CD14-positive monocyte (primary cell): ENCODE measurements at regions not wholly inside any gene's neighbourhood (a gene's known extent, or its start where the extent isn't known, plus 50 kb on each side); places are given as distances from the start of the nearest gene placed in this dataset.

Experiments used
- DNase-seq, 3 donors: peaks; one replicate each; pipeline ENCODE4 v3.0.0-alpha.2; 2011 to 2022
- H2AFZ ChIP-seq: 2 replicates; pipeline ENCODE4 v1.6.0; 2012; ENCODE audit warnings: mild to moderate bottlenecking, low read depth, low read length, inconsistent platforms; ENCODE audit not compliant: insufficient read depth, poor library complexity, severe bottlenecking
- H3K27ac ChIP-seq, 2 donors: 1 replicate in 1 of 2; 2 replicates in 1 of 2; pipeline ENCODE4 v1.5.1; 2012 to 2013; ENCODE audit warnings: low read length in 2 of 2, control low read depth in 1 of 2, inconsistent platforms in 1 of 2, low read depth in 1 of 2, mild to moderate bottlenecking in 1 of 2
- H3K27me3 ChIP-seq, 2 donors: one replicate each; pipeline versions ENCODE4 v1.6.0 to v1.6.1; 2011 to 2013; ENCODE audit warnings: low read length in 2 of 2; ENCODE audit not compliant: control insufficient read depth in 2 of 2, insufficient read depth in 2 of 2
- H3K36me3 ChIP-seq, 2 donors: replicated peaks in 1 of 2; 1 replicate in 1 of 2; 2 replicates in 1 of 2; pipeline versions ENCODE4 v1.5.1 to v1.6.1; 2012 to 2013; ENCODE audit warnings: low read length in 2 of 2, control low read depth in 1 of 2, inconsistent platforms in 1 of 2, mild to moderate bottlenecking in 1 of 2; ENCODE audit not compliant: insufficient read depth in 2 of 2, control insufficient read depth in 1 of 2
- H3K4me1 ChIP-seq, 2 donors: 1 replicate in 1 of 2; 2 replicates in 1 of 2; pipeline versions ENCODE4 v1.5.1 to v1.6.1; 2012 to 2013; ENCODE audit warnings: low read length in 2 of 2, control low read depth in 1 of 2, inconsistent platforms in 1 of 2, mild to moderate bottlenecking in 1 of 2, moderate library complexity in 1 of 2; ENCODE audit not compliant: insufficient read depth in 2 of 2, control insufficient read depth in 1 of 2
- H3K4me2 ChIP-seq: replicated peaks from 2 replicates; pipeline ENCODE3; 2012; ENCODE audit warnings: low read length, moderate library complexity, mild to moderate bottlenecking; ENCODE audit not compliant: poor library complexity, severe bottlenecking; ENCODE audit errors: extremely low read depth
- H3K4me3 ChIP-seq, 3 experiments: fragments of 200-600 bp in 1 of 3; sonication (generic) in 1 of 3; replicated peaks in 1 of 3; 1 replicate in 2 of 3; 2 replicates in 1 of 3; pipeline ENCODE4 v1.5.1; 2011 to 2013; ENCODE audit warnings: low read length in 3 of 3, mild to moderate bottlenecking in 3 of 3, control low read depth in 2 of 3, low read depth in 2 of 3, inconsistent platforms in 1 of 3, moderate library complexity in 1 of 3
- H3K79me2 ChIP-seq: 2 replicates; pipeline ENCODE4 v1.6.0; 2012; ENCODE audit warnings: mild to moderate bottlenecking, control low read depth, inconsistent platforms, low read length, moderate library complexity; ENCODE audit not compliant: insufficient read depth
- H3K9ac ChIP-seq: 2 replicates; pipeline ENCODE4 v1.6.0; 2017; ENCODE audit warnings: low read length, mild to moderate bottlenecking; ENCODE audit not compliant: insufficient read depth, poor library complexity, severe bottlenecking
- H3K9me3 ChIP-seq, 2 donors: replicated peaks in 1 of 2; 1 replicate in 1 of 2; 2 replicates in 1 of 2; pipeline versions ENCODE4 v1.5.1 to v1.6.1; 2012 to 2013; ENCODE audit warnings: low read length in 2 of 2, control low read depth in 1 of 2; ENCODE audit not compliant: control insufficient read depth in 1 of 2, insufficient read depth in 1 of 2
- H4K20me1 ChIP-seq: 2 replicates; pipeline ENCODE4 v1.6.0; 2012; ENCODE audit warnings: mild to moderate bottlenecking, low read length, control low read depth, moderate library complexity; ENCODE audit not compliant: insufficient read depth
- H3K27ac Mint-ChIP-seq, 7 donors: one replicate each; pipeline ENCODE4 v1.8.0; 2020; ENCODE audit warnings: mild to moderate bottlenecking in 7 of 7, mixed read lengths in 7 of 7, moderate library complexity in 6 of 7, inconsistent platforms in 2 of 7
- H3K27me3 Mint-ChIP-seq, 3 donors: one replicate each; pipeline ENCODE4 v1.8.0; 2021 to 2022; ENCODE audit warnings: low read depth in 3 of 3, mild to moderate bottlenecking in 3 of 3, mixed read lengths in 3 of 3, moderate library complexity in 3 of 3, inconsistent platforms in 1 of 3
- H3K36me3 Mint-ChIP-seq, 2 donors: one replicate each; pipeline ENCODE4 v1.8.0; 2020; ENCODE audit warnings: mixed read lengths in 2 of 2, inconsistent platforms in 1 of 2, mild to moderate bottlenecking in 1 of 2
- H3K4me1 Mint-ChIP-seq: one replicate; pipeline ENCODE4 v1.8.0; 2020; ENCODE audit warnings: mild to moderate bottlenecking, mixed read lengths
- H3K4me3 Mint-ChIP-seq, 2 donors: one replicate each; pipeline ENCODE4 v1.8.0; 2020; ENCODE audit warnings: mild to moderate bottlenecking in 2 of 2, mixed read lengths in 2 of 2, moderate library complexity in 1 of 2
- H3K9me3 Mint-ChIP-seq, 7 donors: one replicate each; pipeline ENCODE4 v1.8.0; 2020 to 2022; ENCODE audit warnings: mixed read lengths in 7 of 7, mild to moderate bottlenecking in 6 of 7, moderate library complexity in 6 of 7, inconsistent platforms in 2 of 7
- WGBS: methylation state at CpG from one replicate; pipeline ENCODE4 v1.1.5; 2013; ENCODE audit warnings: missing lambda C conversion rate; ENCODE audit not compliant: insufficient coverage; 5-methylcytosine and 5-hydroxymethylcytosine counted together
- intact Hi-C, 2 donors: fragments of 100-400 bp; cut with micrococcal nuclease; formaldehyde crosslinking; loops; one replicate each; pipeline versions ENCODE4 v1.15.0 to v1.15.1; 2023
- TF ChIP-seq, protein P1 (sequence below): fragments of 200-600 bp; IDR thresholded peaks from one replicate; pipeline ENCODE4 v1.8.0; 2022; ENCODE audit warnings: antibody characterized with exemption, mild to moderate bottlenecking

DNA sequence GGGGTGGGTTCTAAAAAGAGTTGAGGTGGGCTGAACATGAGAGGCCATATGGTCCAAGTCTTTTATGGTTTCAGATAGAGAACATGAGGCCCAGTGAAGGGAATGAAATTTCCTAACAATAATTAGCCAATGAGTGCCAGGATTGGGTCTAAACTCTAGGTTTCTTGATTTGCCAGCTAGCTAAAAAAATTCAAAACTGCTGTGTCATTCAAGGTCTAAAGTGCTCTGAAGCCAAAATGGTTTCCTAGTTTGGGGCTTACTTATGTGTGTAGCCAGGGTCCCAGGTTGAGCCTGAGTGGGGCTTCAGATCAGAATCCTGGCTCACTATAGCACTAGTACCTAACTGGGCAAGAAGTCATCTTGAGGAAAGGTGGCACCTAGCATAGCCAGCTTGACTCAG lies 55.3 kb upstream of the SYN2 start:
- no peak overlapping the region for H3K4me3 ChIP-seq
- intact Hi-C loops = loop anchor here in 1 of 2 donors (10.0 kb wide), 1 partner anchor 1194 kb away; no protein-coding TSS in a partner anchor
- Mint-ChIP-seq H3K27me3 (peaks cover 0 to 6% (median 3%) of the 10 kb centered on the region in 3 donors), H3K4me3 (no peak overlapping the region), H3K4me1 (no peaks in the 10 kb centered on the region), H3K36me3 (no peaks in the 10 kb centered on the region), H3K9me3 (peaks cover 0 to 10% (median 1%) of the 10 kb centered on the region in 7 donors), H3K27ac (no peak overlapping the region)
- H3K4me1 ChIP-seq = no peaks in the 10 kb centered on the region
- DNase-seq = no peak
- H3K79me2 ChIP-seq = no peaks in the 10 kb centered on the region
- no peaks in the 10 kb centered on the region for H4K20me1 ChIP-seq
- TF ChIP-seq, protein P1, sequence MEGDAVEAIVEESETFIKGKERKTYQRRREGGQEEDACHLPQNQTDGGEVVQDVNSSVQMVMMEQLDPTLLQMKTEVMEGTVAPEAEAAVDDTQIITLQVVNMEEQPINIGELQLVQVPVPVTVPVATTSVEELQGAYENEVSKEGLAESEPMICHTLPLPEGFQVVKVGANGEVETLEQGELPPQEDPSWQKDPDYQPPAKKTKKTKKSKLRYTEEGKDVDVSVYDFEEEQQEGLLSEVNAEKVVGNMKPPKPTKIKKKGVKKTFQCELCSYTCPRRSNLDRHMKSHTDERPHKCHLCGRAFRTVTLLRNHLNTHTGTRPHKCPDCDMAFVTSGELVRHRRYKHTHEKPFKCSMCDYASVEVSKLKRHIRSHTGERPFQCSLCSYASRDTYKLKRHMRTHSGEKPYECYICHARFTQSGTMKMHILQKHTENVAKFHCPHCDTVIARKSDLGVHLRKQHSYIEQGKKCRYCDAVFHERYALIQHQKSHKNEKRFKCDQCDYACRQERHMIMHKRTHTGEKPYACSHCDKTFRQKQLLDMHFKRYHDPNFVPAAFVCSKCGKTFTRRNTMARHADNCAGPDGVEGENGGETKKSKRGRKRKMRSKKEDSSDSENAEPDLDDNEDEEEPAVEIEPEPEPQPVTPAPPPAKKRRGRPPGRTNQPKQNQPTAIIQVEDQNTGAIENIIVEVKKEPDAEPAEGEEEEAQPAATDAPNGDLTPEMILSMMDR = no peak
- no peaks in the 10 kb centered on the region for H3K9me3 ChIP-seq
- no peaks in the 10 kb centered on the region for H3K27me3 ChIP-seq
- no peak overlapping the region for H3K4me2 ChIP-seq
- no peak overlapping the region for H2AFZ ChIP-seq
- no peak overlapping the region for H3K27ac ChIP-seq
- H3K9ac ChIP-seq = no peak overlapping the region
- no peaks in the 10 kb centered on the region for H3K36me3 ChIP-seq

GRCh38 chr3:11949351-11949750 lies 54.8 kb upstream of the SYN2 start:
- H3K9me3 Mint-ChIP-seq = peaks cover 0 to 10% (median 1%) of the 10 kb centered on the region in 7 donors
- no peak overlapping the region for H2AFZ ChIP-seq

More at GRCh38 chr3:11949351-11949750, 54.8 kb upstream of the SYN2 start:
- H3K9me3 ChIP-seq = no peaks in the 10 kb centered on the region
- 100% methylated on average over 1 of the region's 3 CpGs for WGBS
- DNase-seq = no peak
- no peak overlapping the region for H3K9ac ChIP-seq
- H3K4me1 ChIP-seq = no peaks in the 10 kb centered on the region
- no peaks in the 10 kb centered on the region for H3K27me3 ChIP-seq
- no peaks in the 10 kb centered on the region for H3K79me2 ChIP-seq
- no peak overlapping the region for H3K27ac Mint-ChIP-seq
- intact Hi-C loops = loop anchor here in 1 of 2 donors (10.0 kb wide), 1 partner anchor 1195 kb away; no protein-coding TSS in a partner anchor
- H3K27me3 Mint-ChIP-seq = peaks cover 0 to 6% (median 3%) of the 10 kb centered on the region in 3 donors
- no peak overlapping the region for H3K4me3 Mint-ChIP-seq
- no peaks in the 10 kb centered on the region for H3K36me3 ChIP-seq
- H4K20me1 ChIP-seq = no peaks in the 10 kb centered on the region
- H3K4me1 Mint-ChIP-seq = no peaks in the 10 kb centered on the region
- no peaks in the 10 kb centered on the region for H3K36me3 Mint-ChIP-seq
- H3K27ac ChIP-seq = no peak overlapping the region
- no peak overlapping the region for H3K4me3 ChIP-seq
- no peak overlapping the region for H3K4me2 ChIP-seq
- TF ChIP-seq, protein P1 = no peak
